SK-N-SH (cell line): ENCODE measurements at regions not wholly inside any gene's neighbourhood (a gene's known extent, or its start where the extent isn't known, plus 50 kb on each side); places are given as distances from the start of the nearest gene placed in this dataset.

Experiments used
- CTCF ChIA-PET: fragments of 300-600, 350-600 bp; formaldehyde crosslinking; extraction: SDS; loops from one replicate; lab custom pipeline; 2021; lab: Yijun Ruan, JAX
- POLR2A ChIA-PET: fragments of 350-600 bp; sonication (Branson Sonifier 250); formaldehyde crosslinking; extraction: SDS; loops from one replicate; lab custom pipeline; 2020; ENCODE audit warnings: antibody characterized with exemption, inconsistent platforms; lab: Yijun Ruan, JAX
- DNase-seq: peaks from one replicate; pipeline ENCODE4 v3.0.0; 2012
- H2AFZ ChIP-seq: fragments of 200-600 bp; sonication (generic); 2 replicates; pipeline ENCODE4 v1.8.1; 2016; ENCODE audit warnings: antibody characterized with exemption, mild to moderate bottlenecking, low read depth
- H3F3A ChIP-seq: fragments of 200-600 bp; sonication (generic); replicated peaks from 2 replicates; pipeline ENCODE3; 2016; ENCODE audit warnings: antibody characterized with exemption, mild to moderate bottlenecking; ENCODE audit not compliant: insufficient read depth
- H3K27ac ChIP-seq, 2 experiments: fragments of 200-500 bp in 1 of 2; fragments of 200-600 bp in 1 of 2; sonication (Bioruptor generic) in 1 of 2; sonication (generic), shearing (Covaris generic) in 1 of 2; 2 replicates each; pipeline versions ENCODE4 v1.5.1 to v1.6.1; 2014 to 2016; ENCODE audit warnings: low read depth in 2 of 2, inconsistent platforms in 1 of 2, low read length in 1 of 2, mild to moderate bottlenecking in 1 of 2, mixed read lengths in 1 of 2
- H3K27me3 ChIP-seq: fragments of 200-600 bp; sonication (generic), shearing (Covaris generic); 2 replicates; pipeline ENCODE4 v1.6.1; 2016; ENCODE audit warnings: mixed run types; ENCODE audit not compliant: insufficient read depth
- H3K36me3 ChIP-seq, 2 experiments: fragments of 200-500 bp in 1 of 2; fragments of 200-600 bp in 1 of 2; sonication (Bioruptor generic) in 1 of 2; sonication (generic) in 1 of 2; replicated peaks in 1 of 2; 2 replicates each; pipeline versions ENCODE3 to v1.5.1; 2014 to 2016; ENCODE audit warnings: low read length in 1 of 2, mild to moderate bottlenecking in 1 of 2; ENCODE audit not compliant: insufficient read depth in 2 of 2, control insufficient read depth in 1 of 2
- H3K4me1 ChIP-seq, 2 experiments: fragments of 200-500 bp in 1 of 2; fragments of 200-600 bp in 1 of 2; sonication (Bioruptor generic) in 1 of 2; sonication (generic), shearing (Covaris generic) in 1 of 2; 2 replicates each; pipeline versions ENCODE4 v1.5.1 to v1.6.1; 2014 to 2016; ENCODE audit warnings: low read depth in 1 of 2, low read length in 1 of 2, mixed run types in 1 of 2; ENCODE audit not compliant: insufficient read depth in 2 of 2, control insufficient read depth in 1 of 2
- H3K4me2 ChIP-seq: fragments of 200-600 bp; sonication (generic), shearing (Covaris generic); 2 replicates; pipeline ENCODE4 v1.6.1; 2017; ENCODE audit warnings: mixed run types
- H3K4me3 ChIP-seq, 2 experiments: fragments of 200-500 bp in 1 of 2; fragments of 200-600 bp in 1 of 2; sonication (Bioruptor generic) in 1 of 2; sonication (generic), shearing (Covaris generic) in 1 of 2; 2 replicates each; pipeline versions ENCODE4 v1.5.1 to v1.8.1; 2014 to 2016; ENCODE audit warnings: low read depth in 2 of 2, inconsistent platforms in 1 of 2, low read length in 1 of 2, mild to moderate bottlenecking in 1 of 2, mixed read lengths in 1 of 2, moderate library complexity in 1 of 2
- H3K79me2 ChIP-seq: fragments of 200-600 bp; sonication (generic); 2 replicates; pipeline ENCODE4 v1.8.1; 2017; ENCODE audit warnings: mild to moderate bottlenecking; ENCODE audit not compliant: insufficient read depth
- H3K9ac ChIP-seq: fragments of 200-600 bp; sonication (generic); 2 replicates; pipeline ENCODE4 v1.6.1; 2017; ENCODE audit warnings: mixed run types
- H3K9me2 ChIP-seq: fragments of 200-600 bp; sonication (generic); 2 replicates; pipeline ENCODE4 v1.6.1; 2017; ENCODE audit warnings: mixed run types
- H3K9me3 ChIP-seq: fragments of 200-600 bp; sonication (generic); 2 replicates; pipeline ENCODE4 v1.6.1; 2017; ENCODE audit warnings: mixed run types, mild to moderate bottlenecking, moderate library complexity
- H4K20me1 ChIP-seq: fragments of 200-600 bp; sonication (generic); 2 replicates; pipeline ENCODE4 v1.6.1; 2017; ENCODE audit warnings: mild to moderate bottlenecking, mixed run types; ENCODE audit not compliant: insufficient read depth
- FOSL2 ChIP-seq: IDR thresholded peaks from 2 replicates; pipeline ENCODE4 v1.4.0; 2012; ENCODE audit warnings: low read depth, mild to moderate bottlenecking, moderate library complexity, borderline replicate concordance
- FOXM1 ChIP-seq: IDR thresholded peaks from 2 replicates; pipeline ENCODE4 v1.4.0; 2012; ENCODE audit warnings: low read depth, mild to moderate bottlenecking
- GABPA ChIP-seq: IDR thresholded peaks from 2 replicates; pipeline ENCODE4 v1.4.0; 2012; ENCODE audit warnings: low read depth, mild to moderate bottlenecking
- IRF3 ChIP-seq: fragments of 150-350 bp; IDR thresholded peaks from 2 replicates; pipeline ENCODE4 v1.6.1; 2016; ENCODE audit warnings: mild to moderate bottlenecking, low read depth, low read length
- MAX ChIP-seq: IDR thresholded peaks from 2 replicates; pipeline ENCODE4 v1.4.0; 2012; ENCODE audit warnings: low read depth
- MEF2A ChIP-seq: IDR thresholded peaks from 2 replicates; pipeline ENCODE4 v1.4.0; 2012; ENCODE audit warnings: low read depth, borderline replicate concordance
- NFIC ChIP-seq: IDR thresholded peaks from 2 replicates; pipeline ENCODE4 v1.4.0; 2012; ENCODE audit warnings: borderline replicate concordance
- NRF1 ChIP-seq: IDR thresholded peaks from 2 replicates; pipeline ENCODE4 v1.6.1; 2012; ENCODE audit warnings: low read depth, mild to moderate bottlenecking, low read length
- REST ChIP-seq: IDR thresholded peaks from 2 replicates; pipeline ENCODE4 v1.6.1; 2012; ENCODE audit warnings: mild to moderate bottlenecking, low read depth, low read length, moderate library complexity
- RXRA ChIP-seq: IDR thresholded peaks from 2 replicates; pipeline ENCODE4 v1.4.0; 2012; ENCODE audit warnings: low read depth, mild to moderate bottlenecking, borderline replicate concordance
- SIN3A ChIP-seq: IDR thresholded peaks from 2 replicates; pipeline ENCODE4 v1.6.1; 2012; ENCODE audit warnings: low read depth, mild to moderate bottlenecking, low read length, moderate library complexity, borderline replicate concordance
- TCF12 ChIP-seq: IDR thresholded peaks from 2 replicates; pipeline ENCODE4 v1.4.0; 2012
- YY1 ChIP-seq: IDR thresholded peaks from 2 replicates; pipeline ENCODE4 v1.4.0; 2012; ENCODE audit warnings: low read depth, mild to moderate bottlenecking
- ZBTB33 ChIP-seq: IDR thresholded peaks from 2 replicates; pipeline ENCODE4 v1.4.0; 2012; ENCODE audit warnings: low read depth, borderline replicate concordance
- WGBS: methylation state at CpG from one replicate; pipeline ENCODE4 v1.1.6; 2017; ENCODE audit warnings: low lambda C conversion rate; 5-methylcytosine and 5-hydroxymethylcytosine counted together

GRCh38 chr15:29476503-29477080 lies 207.0 kb upstream of the NSMCE3 start:
- H3K36me3 ChIP-seq = no peaks in the 10 kb centered on the region
- ChIA-PET CTCF (no interaction called here), POLR2A (no interaction called here)
- peaks cover 0 to 8% of the 10 kb centered on the region in 2 experiments; a peak in 1 of 4 replicates for H3K4me1 ChIP-seq
- no peak for TF ChIP-seq RXRA
- TF ChIP-seq GABPA = no peak
- no peak for TF ChIP-seq ZBTB33
- TF ChIP-seq FOSL2 = no peak
- no peak for TF ChIP-seq TCF12
- TF ChIP-seq REST = no peak
- no peak for TF ChIP-seq FOXM1
- TF ChIP-seq NFIC = no peak
- TF ChIP-seq YY1 = no peak
- no peak for TF ChIP-seq SIN3A
- TF ChIP-seq IRF3 = no peak
- no peak for TF ChIP-seq MAX
- no peak for TF ChIP-seq NRF1
- TF ChIP-seq MEF2A = no peak
- no peak overlapping the region for H3K27ac ChIP-seq
- DNase-seq = no peak
- no peaks in the 10 kb centered on the region for H4K20me1 ChIP-seq
- H3K9me3 ChIP-seq = no peaks in the 10 kb centered on the region
- WGBS = 58% methylated on average over 16 of the region's 17 CpGs
- no peaks in the 10 kb centered on the region for H3K27me3 ChIP-seq
- H3F3A ChIP-seq = no peaks in the 10 kb centered on the region
- H3K9ac ChIP-seq = no peak overlapping the region
- no peak overlapping the region for H2AFZ ChIP-seq
- H3K4me3 ChIP-seq = no peak overlapping the region
- no peaks in the 10 kb centered on the region for H3K9me2 ChIP-seq
- no peaks in the 10 kb centered on the region for H3K79me2 ChIP-seq
- H3K4me2 ChIP-seq = no peak overlapping the region
